ENCODE measurements at regions not wholly inside any gene's neighbourhood (a gene's known extent, or its start where the extent isn't known, plus 50 kb on each side); places are given as distances from the start of the nearest gene placed in this dataset.
"Not testable (repeated sequence)": the region's sequence is repeated elsewhere in the genome, so short reads cannot be mapped to it uniquely, and the experiment has no call there.

- Histone ChIP-seq H3K9me3 (ENCODE audit: control insufficient read depth, insufficient read depth, low read depth, low read length) (peaks cover 6% of the 10 kb centered on the region; the same call in 1 of the 2 replicates), H3K4me1 (ENCODE audit: control insufficient read depth, insufficient read depth, low read length) (no peaks in the 10 kb centered on the region), H3K27me3 (ENCODE audit: control insufficient read depth, insufficient read depth, low read length) (no peaks in the 10 kb centered on the region), H3K4me3 (ENCODE audit: low read depth in 2 of 2, low read length in 2 of 2) (no peak overlapping the region), H3K36me3 (ENCODE audit: control insufficient read depth, insufficient read depth, low read length) (no peaks in the 10 kb centered on the region), H3K27ac (ENCODE audit: low read length) (no peak overlapping the region)
- intact Hi-C loops (cut with micrococcal nuclease; ENCODE audit: unreplicated experiment), result no loop called here
- DNase-seq (ENCODE audit: low read depth, low spot score) (no peak), ATAC-seq (no peak)
- CTCF ChIA-PET, result no interaction called here
- no peak for TF ChIP-seq CTCF (IDR thresholded peaks at IDR 0.05)
- TF ChIP-seq, protein P1, sequence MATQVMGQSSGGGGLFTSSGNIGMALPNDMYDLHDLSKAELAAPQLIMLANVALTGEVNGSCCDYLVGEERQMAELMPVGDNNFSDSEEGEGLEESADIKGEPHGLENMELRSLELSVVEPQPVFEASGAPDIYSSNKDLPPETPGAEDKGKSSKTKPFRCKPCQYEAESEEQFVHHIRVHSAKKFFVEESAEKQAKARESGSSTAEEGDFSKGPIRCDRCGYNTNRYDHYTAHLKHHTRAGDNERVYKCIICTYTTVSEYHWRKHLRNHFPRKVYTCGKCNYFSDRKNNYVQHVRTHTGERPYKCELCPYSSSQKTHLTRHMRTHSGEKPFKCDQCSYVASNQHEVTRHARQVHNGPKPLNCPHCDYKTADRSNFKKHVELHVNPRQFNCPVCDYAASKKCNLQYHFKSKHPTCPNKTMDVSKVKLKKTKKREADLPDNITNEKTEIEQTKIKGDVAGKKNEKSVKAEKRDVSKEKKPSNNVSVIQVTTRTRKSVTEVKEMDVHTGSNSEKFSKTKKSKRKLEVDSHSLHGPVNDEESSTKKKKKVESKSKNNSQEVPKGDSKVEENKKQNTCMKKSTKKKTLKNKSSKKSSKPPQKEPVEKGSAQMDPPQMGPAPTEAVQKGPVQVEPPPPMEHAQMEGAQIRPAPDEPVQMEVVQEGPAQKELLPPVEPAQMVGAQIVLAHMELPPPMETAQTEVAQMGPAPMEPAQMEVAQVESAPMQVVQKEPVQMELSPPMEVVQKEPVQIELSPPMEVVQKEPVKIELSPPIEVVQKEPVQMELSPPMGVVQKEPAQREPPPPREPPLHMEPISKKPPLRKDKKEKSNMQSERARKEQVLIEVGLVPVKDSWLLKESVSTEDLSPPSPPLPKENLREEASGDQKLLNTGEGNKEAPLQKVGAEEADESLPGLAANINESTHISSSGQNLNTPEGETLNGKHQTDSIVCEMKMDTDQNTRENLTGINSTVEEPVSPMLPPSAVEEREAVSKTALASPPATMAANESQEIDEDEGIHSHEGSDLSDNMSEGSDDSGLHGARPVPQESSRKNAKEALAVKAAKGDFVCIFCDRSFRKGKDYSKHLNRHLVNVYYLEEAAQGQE (IDR thresholded peaks at IDR 0.05; ENCODE audit: insufficient read depth in 1 of 2, low read depth in 2 of 2, low read length in 1 of 2), result no peak
- no peak for TF ChIP-seq TCF7L2 (IDR thresholded peaks at IDR 0.05; ENCODE audit: low read depth, low read length)
- TF ChIP-seq SIN3A (IDR thresholded peaks at IDR 0.05; ENCODE audit: borderline replicate concordance, insufficient read depth, low read depth, low read length), result no peak
- no peak for TF ChIP-seq POLR2AphosphoS5 (IDR thresholded peaks at IDR 0.05; ENCODE audit: low read depth, low read length)
- in situ Hi-C loops (cut with HindIII; ENCODE audit: low pct_unique_long_range_greater_than_20kb, low sequenced_read_pairs), result no loop called here
- BruUV-seq (replicated peaks), result no TSS peak
- POLR2A ChIA-PET, result interaction anchor here (0.7 kb wide), 2 partner anchors 180 to 182 kb away, joined by 3 read pairs; no protein-coding TSS in a partner anchor
Observed at GRCh38 chr7:136267822-136268221, 290.7 kb upstream of the MTPN start.

DNA sequence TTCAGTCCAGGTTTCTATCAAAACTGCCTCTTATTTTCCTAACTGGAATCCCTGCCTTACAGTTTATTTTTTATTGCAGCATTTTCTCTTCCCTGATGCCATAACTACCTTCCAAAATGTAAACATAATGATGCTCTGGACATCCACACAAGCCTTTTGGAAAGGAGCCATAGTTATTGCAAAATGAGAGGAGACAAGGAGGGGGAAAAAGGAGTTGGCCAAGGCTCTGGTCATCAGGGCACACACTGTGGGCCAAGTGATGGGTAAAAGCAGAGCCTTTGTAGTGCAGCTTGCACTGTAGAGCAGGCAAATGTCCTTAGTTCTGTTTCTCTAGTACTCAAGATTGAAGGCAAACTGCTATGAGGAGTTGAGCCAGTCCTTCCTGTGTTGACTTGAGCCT is 289.3 kb upstream of the MTPN start:
- in situ Hi-C loops (cut with HindIII; ENCODE audit: low pct_unique_long_range_greater_than_20kb, low sequenced_read_pairs), result no loop called here
- POLR2A ChIA-PET, result no interaction called here
- CTCF ChIA-PET, result no interaction called here
- no TSS peak for BruUV-seq (replicated peaks)
- H3K36me3 ChIP-seq (ENCODE audit: control insufficient read depth, insufficient read depth, low read length), result no peaks in the 10 kb centered on the region
- H3K27me3 ChIP-seq (ENCODE audit: control insufficient read depth, insufficient read depth, low read length), result no peaks in the 10 kb centered on the region
- peaks cover 6% of the 10 kb centered on the region; the same call in 1 of the 2 replicates for H3K9me3 ChIP-seq (ENCODE audit: control insufficient read depth, insufficient read depth, low read depth, low read length)
- DNase-seq (ENCODE audit: low read depth, low spot score), result no peak
- H3K27ac ChIP-seq (ENCODE audit: low read length), result no peak overlapping the region
- ATAC-seq, result no peak
- no peaks in the 10 kb centered on the region for H3K4me1 ChIP-seq (ENCODE audit: control insufficient read depth, insufficient read depth, low read length)
- intact Hi-C loops (cut with micrococcal nuclease; ENCODE audit: unreplicated experiment), result no loop called here
- H3K4me3 ChIP-seq (ENCODE audit: low read depth in 2 of 2, low read length in 2 of 2), result no peak overlapping the region
- TF ChIP-seq, protein P1 (IDR thresholded peaks at IDR 0.05; ENCODE audit: insufficient read depth in 1 of 2, low read depth in 2 of 2, low read length in 1 of 2), result no peak
- TF ChIP-seq TCF7L2 (IDR thresholded peaks at IDR 0.05; ENCODE audit: low read depth, low read length) (no peak), POLR2AphosphoS5 (IDR thresholded peaks at IDR 0.05; ENCODE audit: low read depth, low read length) (no peak), CTCF (IDR thresholded peaks at IDR 0.05) (no peak), SIN3A (IDR thresholded peaks at IDR 0.05; ENCODE audit: borderline replicate concordance, insufficient read depth, low read depth, low read length) (no peak)

GRCh38 chr7:136264304-136264703 is 287.1 kb upstream of the MTPN start:
- intact Hi-C loops (cut with micrococcal nuclease; ENCODE audit: unreplicated experiment); H3K27me3 ChIP-seq (ENCODE audit: control insufficient read depth, insufficient read depth, low read length); H3K4me3 ChIP-seq (ENCODE audit: low read depth in 2 of 2, low read length in 2 of 2); BruUV-seq (replicated peaks); H3K36me3 ChIP-seq (ENCODE audit: control insufficient read depth, insufficient read depth, low read length); CTCF ChIA-PET; H3K27ac ChIP-seq (ENCODE audit: low read length); in situ Hi-C loops (cut with HindIII; ENCODE audit: low pct_unique_long_range_greater_than_20kb, low sequenced_read_pairs); POLR2A ChIA-PET; ATAC-seq; H3K4me1 ChIP-seq (ENCODE audit: control insufficient read depth, insufficient read depth, low read length); H3K9me3 ChIP-seq (ENCODE audit: control insufficient read depth, insufficient read depth, low read depth, low read length); DNase-seq (ENCODE audit: low read depth, low spot score): not testable (repeated sequence)

All from Panc1 (cell line).